NCI-H187 treated with DMSO at 0.1 percent for 48 hours (cell line): ENCODE measurements at regions not wholly inside any gene's neighbourhood (a gene's known extent, or its start where the extent isn't known, plus 50 kb on each side); places are given as distances from the start of the nearest gene placed in this dataset.

Experiments used
- DNase-seq: peaks from one replicate; lab custom pipeline; 2025; lab: John Stamatoyannopoulos, UW

DNA sequence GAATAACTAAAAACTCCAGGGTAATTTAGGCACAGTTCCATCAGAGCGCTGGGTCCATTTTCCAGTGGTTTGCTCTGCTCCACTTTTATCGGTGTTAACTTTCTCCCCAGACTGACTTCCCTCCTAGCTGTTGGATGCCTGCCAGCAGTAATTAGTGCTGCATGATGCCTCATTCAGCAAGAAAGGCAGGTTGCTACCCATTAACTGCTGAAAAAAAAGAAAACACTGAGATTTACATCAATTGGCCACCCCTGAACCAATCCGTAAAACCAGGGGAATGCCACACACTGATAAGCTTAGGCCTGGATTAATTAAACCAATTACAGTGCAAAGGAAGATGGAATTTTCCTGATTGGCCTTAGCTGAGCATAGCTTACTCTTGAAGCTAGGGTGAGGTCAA lies 182.4 kb upstream of the CXXC4 start:
- DNase-seq, result no peak

DNA sequence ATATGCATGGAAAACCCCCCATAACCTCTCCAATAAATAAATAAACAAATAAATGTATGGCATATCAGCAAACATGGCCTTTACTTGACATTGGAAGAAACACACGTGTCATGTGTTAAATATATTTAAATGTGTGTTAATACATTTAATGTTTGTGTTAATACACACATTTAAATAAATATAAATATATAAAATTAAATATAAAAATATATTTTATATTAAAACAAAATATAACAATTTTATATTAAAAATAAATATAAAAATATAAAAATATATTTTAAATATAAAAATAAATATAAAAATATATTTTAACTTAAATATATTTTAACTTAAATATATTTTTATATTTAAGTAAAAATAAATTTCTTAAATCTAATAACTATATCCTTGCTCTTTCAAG lies 187.6 kb upstream of the CXXC4 start:
- no peak for DNase-seq

DNA sequence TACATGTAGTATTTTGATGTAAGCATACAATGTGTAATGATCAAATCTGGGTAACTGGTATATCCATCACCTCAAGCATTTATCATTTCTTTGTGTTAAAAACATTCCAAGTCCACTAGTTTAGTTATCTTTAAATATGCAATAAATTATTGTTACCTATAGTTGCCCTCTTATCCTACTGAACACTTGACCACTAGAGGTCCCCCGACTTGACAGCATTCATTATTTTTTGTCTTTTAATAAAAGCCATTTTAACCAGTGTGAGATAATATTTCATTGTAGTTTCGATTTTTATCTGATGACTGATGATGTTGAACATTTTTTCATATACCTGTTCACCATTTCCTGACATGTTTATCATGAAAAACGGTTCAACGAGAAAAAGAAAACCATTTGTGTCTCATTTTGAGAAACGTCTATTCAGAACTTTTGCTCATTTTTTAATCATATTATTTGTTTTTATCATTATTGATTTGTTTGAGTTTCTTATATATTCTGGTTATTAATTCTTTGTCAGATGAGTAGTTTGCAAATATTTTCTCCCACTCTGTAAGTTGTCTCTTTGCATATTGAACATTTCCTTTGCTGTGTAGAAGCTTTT lies 199.0 kb upstream of the CXXC4 start:
- DNase-seq, result no peak

DNA sequence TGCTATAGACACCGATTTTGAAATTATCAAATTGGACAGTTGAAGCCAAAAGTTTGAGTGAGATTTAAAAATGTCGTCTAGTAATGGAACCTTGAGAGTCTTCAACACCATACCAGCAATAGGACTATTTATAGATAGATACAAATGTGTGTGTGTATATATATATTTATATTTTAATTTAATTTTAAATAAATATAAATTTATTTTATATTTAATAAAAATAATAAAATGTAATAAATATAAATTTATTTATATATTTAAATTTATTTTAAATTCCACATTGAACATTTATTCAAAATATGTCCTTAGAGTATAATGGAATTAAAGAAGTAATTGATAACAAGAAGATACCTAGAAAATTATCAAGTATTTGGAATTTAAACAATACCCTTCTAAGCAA lies 221.9 kb upstream of the CXXC4 start:
- no peak for DNase-seq

DNA sequence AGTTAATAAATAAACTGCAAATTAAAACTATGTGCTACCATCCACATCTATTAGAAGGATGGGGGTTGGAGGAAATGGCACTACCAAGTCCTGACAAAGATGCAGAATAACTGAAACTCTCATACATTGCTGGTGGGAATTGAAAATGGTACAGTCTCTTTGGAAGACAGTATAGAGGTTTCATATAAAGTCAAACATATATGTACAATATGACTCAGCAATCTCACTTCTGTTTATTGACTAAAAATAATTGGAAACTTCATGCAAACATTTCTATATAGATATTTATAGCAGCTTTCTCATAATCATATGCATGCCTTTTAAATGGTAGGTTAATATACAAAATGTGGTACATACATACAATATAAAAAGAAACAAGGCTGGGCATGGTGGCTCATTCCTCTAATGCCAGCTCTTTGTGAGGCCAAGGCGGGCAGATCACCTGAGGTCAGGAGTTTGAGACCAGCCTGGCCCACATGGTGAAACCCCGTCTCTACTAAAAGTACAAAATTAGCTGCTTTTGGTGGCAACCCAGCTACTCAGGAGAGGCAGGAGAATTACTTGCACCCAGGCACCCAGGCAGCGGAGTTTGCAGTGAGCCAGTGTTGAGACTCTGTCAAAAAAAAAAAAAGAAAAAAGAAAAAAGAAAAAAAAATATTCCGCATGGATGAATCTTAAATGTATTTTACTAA lies 225.0 kb upstream of the CXXC4 start:
- no peak for DNase-seq

DNA sequence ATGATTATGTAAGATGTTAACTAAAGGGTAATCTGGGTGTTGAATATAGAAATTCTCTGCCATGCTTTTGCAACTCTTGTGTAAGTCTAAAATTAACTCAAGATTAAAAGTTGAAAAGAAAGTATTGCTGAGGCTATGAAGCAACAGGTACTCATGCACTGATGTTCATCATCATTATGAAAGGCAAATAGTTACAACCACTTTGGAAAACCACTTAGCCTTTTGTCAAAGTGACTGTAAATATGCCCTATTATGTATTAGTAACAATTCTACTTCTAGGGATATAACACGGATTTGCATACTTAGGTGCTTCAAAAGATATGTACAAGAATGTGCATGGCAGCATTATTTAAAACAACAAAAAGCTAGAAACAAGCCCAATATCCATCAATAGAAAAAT lies 227.8 kb upstream of the CXXC4 start:
- DNase-seq, result no peak

DNA sequence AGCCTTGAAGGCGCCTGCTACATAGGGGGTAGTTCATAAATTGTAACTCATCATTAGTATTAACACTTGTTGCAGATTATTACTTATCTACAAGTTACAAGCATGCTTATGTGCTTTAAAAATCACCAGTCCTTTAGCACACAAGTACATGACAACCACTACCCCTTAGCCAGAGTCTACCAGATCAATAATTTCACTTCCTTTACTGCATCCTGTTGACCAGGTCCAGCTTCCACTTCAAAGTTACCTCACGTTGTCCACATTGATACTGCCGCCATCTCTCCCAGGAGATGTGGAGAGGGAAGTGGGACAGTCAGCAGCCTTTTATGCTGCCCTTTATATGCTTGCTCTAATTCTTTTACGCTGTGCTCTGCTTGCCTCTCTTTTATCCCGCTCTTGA lies 231.3 kb upstream of the CXXC4 start:
- DNase-seq, result no peak

DNA sequence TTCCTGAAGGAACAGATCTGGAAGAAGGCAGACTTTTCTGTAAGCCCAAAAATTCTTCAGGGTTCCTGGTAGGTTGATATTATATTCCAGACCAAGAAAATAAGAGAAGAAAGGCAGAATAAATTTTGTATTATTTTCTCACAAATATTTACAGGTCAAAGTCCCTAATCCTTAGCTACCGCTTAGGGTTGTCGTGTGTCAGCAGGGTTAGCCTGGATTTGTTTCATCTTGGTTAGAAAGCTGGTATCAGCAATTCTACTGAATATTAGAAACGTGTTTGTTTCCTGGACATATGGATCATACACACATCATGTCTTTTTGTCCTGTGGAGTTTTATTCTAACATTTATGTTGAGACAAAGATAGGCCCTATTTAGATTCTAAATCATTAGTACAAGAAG lies 232.9 kb upstream of the CXXC4 start:
- no peak for DNase-seq

DNA sequence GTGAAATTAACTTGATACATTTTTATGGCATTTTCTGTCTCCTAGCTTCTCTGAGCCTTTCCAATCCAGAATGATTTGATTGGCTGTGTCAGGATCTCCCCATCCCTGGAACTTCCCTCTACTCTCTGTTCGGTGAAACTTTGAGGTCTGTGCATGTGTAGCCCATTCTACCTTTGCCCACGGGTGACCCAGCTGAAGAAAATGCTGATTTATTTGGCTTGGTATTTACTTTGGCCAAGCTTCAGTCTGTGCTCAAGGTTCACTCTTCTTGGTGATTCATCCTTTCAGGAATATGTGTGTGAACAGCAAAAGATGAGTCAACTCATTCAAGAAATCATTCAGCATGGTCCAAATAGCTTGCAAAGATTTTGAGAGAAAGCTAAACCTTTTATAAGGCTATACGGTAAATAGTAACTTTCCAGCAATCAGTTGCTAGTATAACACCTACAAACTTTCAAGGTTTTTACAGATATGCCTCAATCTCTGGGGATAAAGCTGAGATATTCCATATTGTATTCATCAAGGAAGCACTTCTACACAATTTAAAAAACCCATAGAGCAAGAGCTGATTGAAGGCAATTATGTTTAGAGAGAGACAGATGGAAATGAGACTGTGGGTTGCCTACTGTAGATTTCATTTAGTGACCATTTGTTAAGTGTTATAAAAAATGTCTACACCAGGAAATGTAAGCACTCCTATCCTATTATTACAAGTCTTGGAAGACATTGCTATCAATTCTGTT lies 233.9 kb upstream of the CXXC4 start:
- no peak for DNase-seq

DNA sequence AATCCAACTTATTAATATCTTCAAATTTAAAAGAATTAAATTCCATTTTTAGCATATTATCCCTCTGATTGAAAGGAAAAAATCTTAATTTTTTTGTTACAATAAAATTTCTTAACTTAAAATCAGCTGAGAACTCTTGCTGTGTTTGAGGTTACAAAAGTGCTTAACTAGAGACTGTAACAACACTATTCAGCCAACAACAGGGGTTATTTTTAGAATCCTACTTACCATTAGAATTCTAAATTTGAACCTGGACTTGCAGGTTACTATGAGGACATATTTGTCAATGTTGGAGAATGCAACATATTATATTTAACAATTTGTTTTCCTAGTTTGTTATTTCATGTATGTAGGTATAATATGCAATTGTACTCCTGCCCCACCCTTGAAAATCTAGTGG lies 238.1 kb upstream of the CXXC4 start:
- no peak for DNase-seq

DNA sequence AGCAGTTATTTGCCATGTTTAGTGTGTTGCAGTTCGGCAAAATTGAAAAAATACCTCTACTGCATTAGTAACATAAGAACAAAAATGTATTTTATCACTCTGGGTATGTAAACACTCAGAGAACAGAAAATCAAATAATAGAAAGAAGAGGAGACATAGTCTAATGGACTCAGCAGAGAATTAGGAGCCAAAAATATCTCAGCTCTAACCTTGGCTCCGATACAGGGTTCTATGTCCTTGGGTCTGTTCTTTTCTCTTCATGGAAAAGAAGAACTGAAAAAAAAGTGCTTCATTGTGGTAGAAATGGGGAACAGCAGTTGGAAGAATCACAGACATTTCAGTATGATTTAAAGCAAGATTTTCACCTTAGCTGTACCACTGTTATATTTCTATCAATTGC lies 240.5 kb upstream of the CXXC4 start:
- no peak for DNase-seq

DNA sequence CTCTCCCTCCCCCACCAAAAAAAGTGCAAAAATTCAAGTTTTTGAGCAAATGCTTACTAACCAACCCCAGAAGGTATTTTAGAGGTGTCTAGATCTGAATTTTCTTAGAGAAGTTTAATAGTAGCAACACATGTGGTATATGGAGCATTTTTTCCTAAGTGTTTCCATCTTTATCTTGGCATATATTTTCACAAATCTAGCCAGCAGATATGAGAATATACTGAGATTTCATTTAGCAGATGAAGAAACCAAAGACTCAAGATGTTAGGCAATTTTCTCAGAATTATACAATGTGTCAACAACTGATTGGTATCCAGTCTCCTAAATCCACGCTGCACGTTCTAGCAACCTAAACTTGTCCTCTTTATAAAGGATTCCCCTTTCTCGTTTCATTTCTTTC lies 245.5 kb upstream of the CXXC4 start:
- no peak for DNase-seq

DNA sequence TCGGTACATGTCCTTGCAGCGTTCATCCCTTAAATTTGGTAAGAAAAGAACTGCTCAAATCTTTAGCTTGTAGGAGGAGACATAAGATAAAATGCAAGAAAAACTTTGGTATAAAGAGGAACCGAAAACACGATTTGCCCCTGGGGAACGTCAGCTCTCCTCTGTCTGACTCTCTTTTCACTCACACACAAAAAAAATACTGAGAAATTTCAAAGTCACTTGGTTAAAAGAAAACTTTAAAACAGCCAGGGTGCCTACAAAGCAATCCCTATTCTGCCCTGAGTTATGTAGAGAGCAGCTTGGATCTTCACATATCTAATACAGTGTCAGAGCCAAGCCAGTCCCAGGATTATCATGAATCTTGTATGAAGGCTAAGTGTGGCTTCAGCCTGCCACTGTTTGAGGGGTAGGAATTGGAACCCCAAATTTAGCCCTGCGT lies 248.5 kb upstream of the CXXC4 start:
- DNase-seq, result no peak

DNA sequence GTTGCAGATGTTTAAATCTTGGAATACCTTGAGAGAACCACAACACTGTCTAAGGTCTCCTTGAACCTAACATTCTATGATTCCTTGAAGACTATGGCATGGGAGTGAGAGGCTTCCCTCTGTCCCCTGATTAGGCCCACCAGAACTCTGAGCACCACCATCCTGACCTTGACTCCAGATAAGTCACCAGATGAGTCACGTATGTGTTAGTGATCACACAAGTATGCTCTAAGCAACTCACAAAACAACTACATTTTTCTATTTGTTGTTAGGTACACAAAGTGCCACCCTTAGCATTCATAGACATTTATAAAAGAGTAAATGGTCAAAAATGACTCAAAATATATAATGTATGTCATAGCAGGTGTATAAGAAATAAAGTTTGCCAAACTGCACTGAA lies 252.9 kb upstream of the CXXC4 start:
- DNase-seq, result no peak

DNA sequence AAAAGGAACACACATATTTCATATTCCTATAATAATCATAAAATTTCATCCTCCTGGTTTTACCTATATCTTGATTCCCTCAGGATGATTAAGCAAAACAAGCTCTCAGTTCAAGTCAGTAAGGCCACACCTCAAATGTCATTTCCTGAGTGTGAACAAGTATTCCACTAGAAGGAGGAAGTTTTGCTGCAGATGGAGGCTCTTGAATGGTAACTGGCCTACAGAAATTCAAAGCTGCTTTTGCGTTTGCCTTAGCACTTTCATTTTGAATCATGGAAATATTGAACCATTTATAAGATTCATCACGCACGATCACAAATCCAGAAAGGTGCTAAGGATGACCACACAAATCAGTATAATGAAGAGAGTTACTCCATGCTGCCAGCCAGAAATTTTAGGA lies 254.4 kb upstream of the CXXC4 start:
- no peak for DNase-seq

DNA sequence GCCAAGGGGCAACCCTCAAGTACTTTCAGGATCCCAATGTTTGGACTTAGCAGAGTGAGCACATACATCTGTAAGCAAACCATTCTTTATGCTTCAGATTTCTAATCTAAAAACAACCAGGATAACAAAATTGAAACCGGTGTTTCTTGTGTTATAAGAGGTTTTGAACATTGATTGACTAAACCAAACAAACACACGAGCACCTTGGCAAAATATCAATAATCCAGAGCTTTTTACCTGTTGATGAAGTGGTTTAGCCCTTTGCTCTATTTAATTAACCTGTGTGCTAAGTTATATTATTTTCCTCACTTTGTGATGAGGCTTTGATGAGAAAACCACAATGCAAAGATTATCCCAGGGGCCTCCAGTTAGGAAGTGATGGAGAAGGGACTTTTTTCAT lies 255.3 kb upstream of the CXXC4 start:
- no peak for DNase-seq

DNA sequence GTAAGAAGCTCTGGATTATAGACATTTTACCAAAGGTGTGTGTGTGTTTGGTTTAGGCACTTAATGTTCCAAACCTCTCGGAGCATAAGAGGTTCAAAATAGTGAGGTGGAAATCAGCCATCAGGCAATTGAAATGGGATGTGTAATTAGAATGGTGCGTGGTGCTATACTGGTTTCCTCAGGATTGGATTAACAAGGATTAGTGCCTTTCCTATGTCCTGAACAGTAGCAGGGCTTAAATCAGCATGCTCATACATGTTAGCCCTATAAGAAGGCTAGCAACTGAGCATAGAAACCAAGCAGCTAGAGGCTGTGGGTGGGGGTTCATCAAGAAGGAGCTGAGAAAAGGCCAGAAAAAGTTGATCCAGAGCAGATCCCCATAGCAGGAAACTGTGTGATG lies 256.8 kb upstream of the CXXC4 start:
- no peak for DNase-seq

DNA sequence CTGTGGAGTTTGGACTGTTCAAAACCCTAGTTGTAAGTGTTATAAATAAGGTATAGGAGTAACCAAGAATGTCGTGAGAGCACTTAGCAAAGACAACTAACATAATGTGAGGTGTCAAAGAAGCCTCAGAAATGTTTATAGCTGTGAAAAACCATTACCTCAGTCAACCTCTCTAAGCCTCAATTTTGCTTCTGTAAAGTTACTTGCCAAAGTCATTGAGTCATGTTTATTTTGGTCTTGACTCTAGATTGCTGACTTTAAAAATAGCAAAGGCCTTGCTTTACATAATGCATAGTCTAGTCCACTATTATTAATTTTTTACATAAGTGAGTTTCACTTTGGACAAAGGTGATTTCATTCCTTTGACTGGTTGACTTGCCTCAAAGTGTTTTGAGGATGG lies 257.6 kb upstream of the CXXC4 start:
- DNase-seq, result no peak

DNA sequence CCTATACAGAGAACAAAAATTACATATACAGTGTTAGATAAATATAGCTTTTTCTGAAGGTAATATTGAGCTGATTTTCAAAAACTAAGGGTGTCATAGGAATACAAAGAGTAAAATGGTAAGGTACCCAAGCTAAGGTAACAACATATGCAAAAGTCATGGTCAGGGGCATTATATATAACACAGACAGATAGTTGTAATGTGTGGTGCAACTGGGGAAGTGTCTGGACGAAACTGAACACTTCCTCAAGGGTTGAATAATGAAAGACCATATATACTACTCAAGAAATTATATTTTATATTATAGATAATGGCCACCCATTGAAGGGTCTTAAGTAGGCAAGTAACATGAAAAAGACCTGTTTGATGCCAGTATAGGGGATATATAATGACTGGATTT lies 262.1 kb upstream of the CXXC4 start:
- DNase-seq, result no peak

DNA sequence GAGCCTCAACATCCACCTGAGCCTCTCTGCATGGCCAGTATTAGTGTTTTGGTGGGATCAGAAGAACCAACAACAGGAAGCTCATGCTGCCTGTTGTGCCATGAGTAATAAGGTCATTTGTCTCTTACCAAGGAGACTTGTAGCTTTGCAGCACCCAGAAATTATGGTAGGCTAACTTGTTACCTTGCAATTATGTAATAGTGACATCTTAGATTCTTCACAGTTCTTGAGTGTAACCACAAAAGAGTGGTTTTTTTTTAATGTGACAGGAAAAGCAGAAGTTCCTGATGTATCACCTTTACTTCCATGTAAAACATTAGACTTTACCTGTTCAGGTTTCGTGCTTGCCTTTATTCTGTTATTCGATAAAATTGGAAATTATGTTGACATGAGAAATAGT lies 263.9 kb upstream of the CXXC4 start:
- no peak for DNase-seq

DNA sequence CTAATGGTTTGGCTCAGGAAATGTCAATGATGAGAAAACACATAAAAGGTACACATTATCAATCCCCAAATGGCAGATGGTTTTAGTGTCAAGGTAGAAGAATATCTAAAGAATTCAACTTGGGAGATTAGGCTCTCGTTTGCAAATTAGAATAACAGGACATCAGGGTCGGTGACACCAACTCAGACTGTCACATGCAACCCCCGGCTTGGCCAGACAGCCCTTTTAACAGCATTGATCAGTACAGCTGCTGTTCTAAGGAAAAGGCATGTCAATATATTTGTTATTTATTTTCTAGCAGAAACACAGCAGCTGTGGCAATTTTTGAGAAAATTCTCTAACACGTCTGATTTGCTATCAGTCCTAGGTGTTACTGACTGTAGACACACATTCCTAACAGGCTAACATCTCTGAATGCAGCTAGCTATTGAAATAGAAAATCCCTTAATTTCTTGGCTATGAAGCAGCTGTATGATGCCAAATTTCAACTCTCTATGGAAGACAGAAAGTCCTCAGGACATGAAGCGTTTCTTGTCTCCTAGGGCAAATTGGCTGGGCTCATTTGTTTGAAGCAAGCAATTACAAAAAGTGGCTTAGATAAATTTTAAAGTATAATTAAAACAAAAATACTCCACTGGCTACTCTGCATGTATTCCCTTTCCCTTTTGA lies 269.0 kb upstream of the CXXC4 start:
- DNase-seq, result no peak

DNA sequence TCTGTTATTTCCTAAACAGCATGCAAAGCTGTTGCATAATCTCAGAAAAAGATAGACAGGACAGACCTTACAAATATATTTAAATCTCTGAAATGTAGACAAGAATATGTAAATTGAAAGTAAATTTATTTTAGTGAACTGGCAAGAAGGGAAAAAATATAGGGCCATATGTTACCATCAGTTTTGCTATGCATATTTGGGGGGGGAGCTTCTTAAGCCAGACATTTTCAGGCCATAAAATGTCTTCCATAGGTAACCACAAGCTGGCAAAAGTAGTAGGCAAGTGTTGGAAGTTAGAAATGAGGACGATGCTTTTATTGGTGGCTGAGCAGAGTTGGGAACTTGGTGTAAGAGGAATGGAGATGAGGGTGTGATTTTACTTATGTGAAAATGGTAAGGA lies 272.0 kb upstream of the CXXC4 start:
- no peak for DNase-seq

DNA sequence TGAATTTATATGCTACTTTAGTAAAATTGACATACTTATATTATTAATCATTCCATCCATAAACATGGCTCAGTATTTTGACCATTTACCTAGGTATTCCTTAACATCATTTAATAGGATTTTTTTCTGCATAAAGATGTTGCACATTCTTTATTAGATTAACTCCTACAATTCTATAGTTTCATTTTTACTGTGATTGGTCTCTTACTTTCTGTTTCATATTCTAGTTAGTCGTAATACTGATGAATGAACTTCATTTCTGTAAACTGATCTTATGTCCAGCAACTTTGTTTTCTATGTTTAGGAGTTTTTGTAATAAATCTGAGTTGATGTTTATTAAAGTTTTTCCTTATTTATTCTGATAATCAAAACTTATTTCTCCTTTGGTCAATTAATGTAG lies 278.2 kb upstream of the CXXC4 start:
- no peak for DNase-seq
